Ovary (tissue), 7 donors: ENCODE measurements at regions not wholly inside any gene's neighbourhood (a gene's known extent, or its start where the extent isn't known, plus 50 kb on each side); places are given as distances from the start of the nearest gene placed in this dataset.

Source experiments
- DNase-seq, 5 donors: peaks; one replicate each; pipeline ENCODE4 v3.0.0-alpha.2; 2019 to 2020
- H3K27ac ChIP-seq, 2 donors: fragments of 200-600 bp; one replicate each; pipeline versions ENCODE4 v1.5.1 to v1.8.0; 2019 to 2022
- H3K27me3 ChIP-seq: fragments of 200-600 bp; one replicate; pipeline ENCODE4 v1.8.0; 2022
- H3K36me3 ChIP-seq: fragments of 200-600 bp; sonication (generic); one replicate; pipeline ENCODE4 v1.5.1; 2019
- H3K4me1 ChIP-seq: one replicate; pipeline ENCODE4 v1.8.1; 2013; ENCODE audit warnings: mild to moderate bottlenecking, moderate library complexity; ENCODE audit not compliant: insufficient read depth
- H3K4me3 ChIP-seq: fragments of 200-600 bp; sonication (generic); one replicate; pipeline ENCODE4 v1.5.1; 2017
- H3K9me3 ChIP-seq, 2 donors: fragments of 200-600 bp in 1 of 2; sonication (generic) in 1 of 2; one replicate each; pipeline versions ENCODE4 v1.5.1 to v1.8.1; 2013 to 2019; ENCODE audit warnings: mild to moderate bottlenecking in 1 of 2, moderate library complexity in 1 of 2
- CTCF ChIP-seq, 3 donors: fragments of 450-650 bp in 2 of 3; fragments of 200-600 bp in 1 of 3; IDR thresholded peaks; one replicate each; pipeline versions ENCODE4 v1.5.1 to v1.8.0; 2016 to 2022; ENCODE audit warnings: antibody characterized with exemption in 3 of 3, mild to moderate bottlenecking in 1 of 3
- EP300 ChIP-seq: sonication (generic); formaldehyde crosslinking; IDR thresholded peaks from one replicate; pipeline ENCODE4 v1.6.1; 2017; ENCODE audit warnings: antibody characterized with exemption
- POLR2A ChIP-seq: fragments of 450-650 bp; IDR thresholded peaks from one replicate; pipeline ENCODE4 v1.6.1; 2017; ENCODE audit warnings: antibody characterized with exemption, mild to moderate bottlenecking, moderate library complexity
- WGBS, 3 donors: extraction: QIAGEN DNeasy Blood & Tissue Kit in 1 of 3; methylation state at CpG; one replicate each; pipeline versions ENCODE4 v1.1.5 to v1.1.7; 2013 to 2017; 5-methylcytosine and 5-hydroxymethylcytosine counted together
- intact Hi-C, 4 donors: fragments of 100-400 bp; cut with DNase I; formaldehyde crosslinking; loops; one replicate each; pipeline versions ENCODE4 v1.11.0 to v1.15.1; 2022 to 2023
- donor health status: DM: no; HTN: no; CAD: no; lungs with moderate emphysema.
- donor health status: DM: no; HTN: no; CAD: no.
- donor health status: Bipolar disorder and iron deficiency.
- donor health status: DM: no; HTN: no; CAD: no.
- donor health status: DM: yes; HTN: yes; CAD: no.

GRCh38 chr6:4363656-4364055 is 228.3 kb upstream of the ECI2 start:
- Histone ChIP-seq H3K27ac (no peak overlapping the region), H3K27me3 (no peaks in the 10 kb centered on the region), H3K4me3 (no peak overlapping the region), H3K4me1 (peaks cover 6% of the 10 kb centered on the region), H3K36me3 (no peaks in the 10 kb centered on the region), H3K9me3 (no peaks in the 10 kb centered on the region)
- TF ChIP-seq POLR2A (no peak), EP300 (no peak), CTCF (IDR thresholded peaks at IDR 0.05) (no peak)
- WGBS, 3 donors: 62 to 77% (median 71%) methylated on average over 6 of the region's 6 CpGs
- intact Hi-C loops: no loop called here
- no peak for DNase-seq

- no peak for DNase-seq
- TF ChIP-seq EP300: no peak
- no peak for TF ChIP-seq CTCF (IDR thresholded peaks at IDR 0.05)
- no peak for TF ChIP-seq POLR2A
- no peaks in the 10 kb centered on the region for H3K27me3 ChIP-seq
- 81 to 86% (median 83%) methylated on average over 4 of the region's 4 CpGs for WGBS, 3 donors
- H3K4me3 ChIP-seq: no peak overlapping the region
- peaks cover 10% of the 10 kb centered on the region for H3K4me1 ChIP-seq
- no peak overlapping the region for H3K27ac ChIP-seq
- no peaks in the 10 kb centered on the region for H3K9me3 ChIP-seq
- H3K36me3 ChIP-seq: no peaks in the 10 kb centered on the region
- intact Hi-C loops: no loop called here
Measured at GRCh38 chr6:4362326-4362725, 227.0 kb upstream of the ECI2 start.

- intact Hi-C loops: no loop called here
- Histone ChIP-seq H3K4me3 (no peak overlapping the region), H3K9me3 (no peaks in the 10 kb centered on the region), H3K27ac (no peak overlapping the region), H3K36me3 (no peaks in the 10 kb centered on the region), H3K4me1 (peaks cover 10% of the 10 kb centered on the region), H3K27me3 (no peaks in the 10 kb centered on the region)
- 80 to 84% (median 82%) methylated on average over 6 of the region's 6 CpGs for WGBS, 3 donors
- TF ChIP-seq CTCF (IDR thresholded peaks at IDR 0.05) (no peak), POLR2A (no peak), EP300 (no peak)
- DNase-seq: no peak
Measured at GRCh38 chr6:4360920-4361319, 225.5 kb upstream of the ECI2 start.

- no peak overlapping the region for H3K27ac ChIP-seq
- DNase-seq: no peak
- no peaks in the 10 kb centered on the region for H3K9me3 ChIP-seq
- intact Hi-C loops: no loop called here
- WGBS, 3 donors: 51 to 55% (median 54%) methylated on average over 7 of the region's 7 CpGs
- no peak overlapping the region for H3K4me3 ChIP-seq
- H3K4me1 ChIP-seq: peaks cover 10% of the 10 kb centered on the region
- TF ChIP-seq EP300 (no peak), POLR2A (no peak), CTCF (IDR thresholded peaks at IDR 0.05) (no peak)
- no peaks in the 10 kb centered on the region for H3K36me3 ChIP-seq
- H3K27me3 ChIP-seq: no peaks in the 10 kb centered on the region
Measured at GRCh38 chr6:4359108-4359730, 223.8 kb upstream of the ECI2 start.
